Rectal smooth muscle tissue (tissue), 1 donor: ENCODE measurements at regions not wholly inside any gene's neighbourhood (a gene's known extent, or its start where the extent isn't known, plus 50 kb on each side); places are given as distances from the start of the nearest gene placed in this dataset.
A peak's percentile ranks its signal among the peaks of the same experiment; 100 is the strongest.

ENCODE experiments used
- H3K27ac ChIP-seq: one replicate; pipeline ENCODE4 v1.7.0; 2013; ENCODE audit warnings: low read depth, low read length, inconsistent platforms
- H3K27me3 ChIP-seq: one replicate; pipeline ENCODE4 v1.7.0; 2013; ENCODE audit warnings: low read length; ENCODE audit not compliant: control insufficient read depth, insufficient read depth
- H3K36me3 ChIP-seq: one replicate; pipeline ENCODE4 v1.7.0; 2013; ENCODE audit warnings: low read length; ENCODE audit not compliant: control insufficient read depth, insufficient read depth
- H3K4me1 ChIP-seq: one replicate; pipeline ENCODE4 v1.7.0; 2013; ENCODE audit warnings: low read length; ENCODE audit not compliant: control insufficient read depth, insufficient read depth
- H3K4me3 ChIP-seq: one replicate; pipeline ENCODE4 v1.7.0; 2013; ENCODE audit warnings: low read length
- H3K9ac ChIP-seq: one replicate; pipeline ENCODE4 v1.7.0; 2013; ENCODE audit warnings: low read length

GRCh38 chrX:39613482-39613995, 484.2 kb downstream of the BCOR start:
- H3K9ac ChIP-seq, result no peak overlapping the region
- H3K27ac ChIP-seq, result no peak overlapping the region
- peak overlapping the region; percentile 40 for H3K4me3 ChIP-seq
- H3K4me1 ChIP-seq, result no peaks in the 10 kb centered on the region
- no peaks in the 10 kb centered on the region for H3K27me3 ChIP-seq
- H3K36me3 ChIP-seq, result no peaks in the 10 kb centered on the region

- H3K9ac ChIP-seq, result no peak overlapping the region
- no peaks in the 10 kb centered on the region for H3K4me1 ChIP-seq
- no peaks in the 10 kb centered on the region for H3K27me3 ChIP-seq
- H3K4me3 ChIP-seq, result peak overlapping the region; percentile 40
- H3K27ac ChIP-seq, result no peak overlapping the region
- H3K36me3 ChIP-seq, result no peaks in the 10 kb centered on the region
Measured at GRCh38 chrX:39613997-39614679, 483.6 kb downstream of the BCOR start.

- no peak overlapping the region for H3K4me3 ChIP-seq
Measured at GRCh38 chrX:39614680-39614998, 483.1 kb downstream of the BCOR start.

GRCh38 chrX:39616098-39616729, 481.5 kb downstream of the BCOR start:
- Histone ChIP-seq H3K27ac (no peak overlapping the region), H3K4me1 (no peaks in the 10 kb centered on the region), H3K36me3 (no peaks in the 10 kb centered on the region), H3K9ac (no peak overlapping the region), H3K27me3 (no peaks in the 10 kb centered on the region), H3K4me3 (no peak overlapping the region)

More at GRCh38 chrX:39614680-39614998, 483.1 kb downstream of the BCOR start:
- Histone ChIP-seq H3K9ac (no peak overlapping the region), H3K4me1 (no peaks in the 10 kb centered on the region), H3K36me3 (no peaks in the 10 kb centered on the region), H3K27me3 (no peaks in the 10 kb centered on the region), H3K27ac (no peak overlapping the region)

GRCh38 chrX:39616731-39617130, 481.0 kb downstream of the BCOR start:
- H3K4me1 ChIP-seq, result no peaks in the 10 kb centered on the region

GRCh38 chrX:39618178-39618577, 479.6 kb downstream of the BCOR start:
- H3K4me1 ChIP-seq, result no peaks in the 10 kb centered on the region
- no peaks in the 10 kb centered on the region for H3K36me3 ChIP-seq
- H3K9ac ChIP-seq, result no peak overlapping the region
- no peak overlapping the region for H3K4me3 ChIP-seq
- H3K27me3 ChIP-seq, result no peaks in the 10 kb centered on the region
- no peak overlapping the region for H3K27ac ChIP-seq

More at GRCh38 chrX:39616731-39617130, 481.0 kb downstream of the BCOR start:
- Histone ChIP-seq H3K36me3 (no peaks in the 10 kb centered on the region), H3K4me3 (no peak overlapping the region), H3K9ac (no peak overlapping the region), H3K27me3 (no peaks in the 10 kb centered on the region), H3K27ac (no peak overlapping the region)

GRCh38 chrX:39619182-39620009, 478.4 kb downstream of the BCOR start:
- H3K27me3 ChIP-seq, result no peaks in the 10 kb centered on the region

GRCh38 chrX:39624166-39624565, 473.6 kb downstream of the BCOR start:
- H3K36me3 ChIP-seq, result no peaks in the 10 kb centered on the region
- H3K4me3 ChIP-seq, result no peak overlapping the region
- no peak overlapping the region for H3K9ac ChIP-seq
- no peaks in the 10 kb centered on the region for H3K4me1 ChIP-seq
- H3K27ac ChIP-seq, result no peak overlapping the region
- no peaks in the 10 kb centered on the region for H3K27me3 ChIP-seq

More at GRCh38 chrX:39619182-39620009, 478.4 kb downstream of the BCOR start:
- no peak overlapping the region for H3K9ac ChIP-seq
- no peaks in the 10 kb centered on the region for H3K36me3 ChIP-seq
- no peak overlapping the region for H3K4me3 ChIP-seq
- no peak overlapping the region for H3K27ac ChIP-seq
- H3K4me1 ChIP-seq, result no peaks in the 10 kb centered on the region

GRCh38 chrX:39625810-39626209, 471.9 kb downstream of the BCOR start:
- Histone ChIP-seq H3K4me1 (no peaks in the 10 kb centered on the region), H3K27me3 (no peaks in the 10 kb centered on the region), H3K4me3 (no peak overlapping the region), H3K36me3 (no peaks in the 10 kb centered on the region), H3K27ac (no peak overlapping the region), H3K9ac (no peak overlapping the region)

- H3K27ac ChIP-seq, result no peak overlapping the region
Measured at GRCh38 chrX:39626749-39627148, 471.0 kb downstream of the BCOR start.

GRCh38 chrX:39627257-39627656, 470.5 kb downstream of the BCOR start:
- Histone ChIP-seq H3K4me1 (no peaks in the 10 kb centered on the region), H3K27me3 (no peaks in the 10 kb centered on the region), H3K36me3 (no peaks in the 10 kb centered on the region), H3K9ac (no peak overlapping the region), H3K27ac (no peak overlapping the region), H3K4me3 (no peak overlapping the region)

More at GRCh38 chrX:39626749-39627148, 471.0 kb downstream of the BCOR start:
- no peak overlapping the region for H3K4me3 ChIP-seq
- no peaks in the 10 kb centered on the region for H3K27me3 ChIP-seq
- H3K4me1 ChIP-seq, result no peaks in the 10 kb centered on the region
- H3K9ac ChIP-seq, result no peak overlapping the region
- no peaks in the 10 kb centered on the region for H3K36me3 ChIP-seq

GRCh38 chrX:39629001-39629400, 468.8 kb downstream of the BCOR start:
- no peak overlapping the region for H3K9ac ChIP-seq
- no peaks in the 10 kb centered on the region for H3K4me1 ChIP-seq
- no peaks in the 10 kb centered on the region for H3K36me3 ChIP-seq
- H3K4me3 ChIP-seq, result no peak overlapping the region
- no peaks in the 10 kb centered on the region for H3K27me3 ChIP-seq
- H3K27ac ChIP-seq, result no peak overlapping the region
